ENCODE measurements at regions not wholly inside any gene's neighbourhood (a gene's known extent, or its start where the extent isn't known, plus 50 kb on each side); places are given as distances from the start of the nearest gene placed in this dataset.

GRCh38 chr11:15607361-15608036 lies 492.8 kb downstream of the INSC start:
- Histone ChIP-seq H3K36me3 (ENCODE audit: control insufficient read depth in 1 of 2, insufficient read depth in 2 of 2, low read length in 2 of 2) (no peaks in the 10 kb centered on the region), H3K9ac (ENCODE audit: low read depth in 1 of 2, low read length in 2 of 2) (no peak overlapping the region), H3K9me3 (ENCODE audit: control insufficient read depth in 1 of 2, low read length in 2 of 2) (no peaks in the 10 kb centered on the region), H3K4me3 (ENCODE audit: low read depth in 1 of 2, low read length in 2 of 2) (no peak overlapping the region), H3K27me3 (ENCODE audit: control insufficient read depth in 1 of 2, insufficient read depth in 2 of 2, low read length in 2 of 2) (no peaks in the 10 kb centered on the region), H3K27ac (ENCODE audit: low read depth, low read length) (no peak overlapping the region), H3K4me1 (ENCODE audit: control insufficient read depth in 1 of 2, insufficient read depth in 2 of 2, low read length in 2 of 2) (peaks cover 7 to 13% of the 10 kb centered on the region in 2 donors)

- Histone ChIP-seq H3K27me3 (ENCODE audit: control insufficient read depth in 1 of 2, insufficient read depth in 2 of 2, low read length in 2 of 2) (no peaks in the 10 kb centered on the region), H3K27ac (ENCODE audit: low read depth, low read length) (no peak overlapping the region), H3K36me3 (ENCODE audit: control insufficient read depth in 1 of 2, insufficient read depth in 2 of 2, low read length in 2 of 2) (no peaks in the 10 kb centered on the region), H3K9me3 (ENCODE audit: control insufficient read depth in 1 of 2, low read length in 2 of 2) (no peaks in the 10 kb centered on the region), H3K4me3 (ENCODE audit: low read depth in 1 of 2, low read length in 2 of 2) (no peak overlapping the region), H3K4me1 (ENCODE audit: control insufficient read depth in 1 of 2, insufficient read depth in 2 of 2, low read length in 2 of 2) (peaks cover 3 to 10% of the 10 kb centered on the region in 2 donors), H3K9ac (ENCODE audit: low read depth in 1 of 2, low read length in 2 of 2) (no peak overlapping the region)
Observed at GRCh38 chr11:15609445-15609844, 494.7 kb downstream of the INSC start.

DNA sequence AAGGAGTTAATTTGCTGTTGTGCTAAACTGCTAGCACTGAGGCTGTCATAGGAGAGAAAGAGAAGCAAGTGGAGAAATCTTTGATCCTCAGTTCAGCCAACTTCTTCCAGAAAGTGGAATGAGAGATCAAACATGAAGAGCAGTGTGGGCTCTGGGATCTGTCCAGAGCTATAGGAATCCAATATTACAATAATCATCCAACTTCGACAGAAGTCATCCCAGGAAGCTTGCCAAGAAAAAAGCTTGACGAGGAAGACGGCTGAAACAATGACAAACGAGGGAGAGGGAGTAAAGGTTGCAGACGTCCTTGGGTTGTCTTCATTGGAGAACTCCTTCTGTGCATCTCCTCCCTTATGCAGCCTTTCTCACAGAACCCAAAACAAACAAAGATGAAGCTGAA lies 496.2 kb downstream of the INSC start:
- no peak overlapping the region for H3K9ac ChIP-seq (ENCODE audit: low read depth in 1 of 2, low read length in 2 of 2)
- H3K4me1 ChIP-seq (ENCODE audit: control insufficient read depth in 1 of 2, insufficient read depth in 2 of 2, low read length in 2 of 2) = no peaks in the 10 kb centered on the region
- H3K9me3 ChIP-seq (ENCODE audit: control insufficient read depth in 1 of 2, low read length in 2 of 2) = no peaks in the 10 kb centered on the region
- H3K36me3 ChIP-seq (ENCODE audit: control insufficient read depth in 1 of 2, insufficient read depth in 2 of 2, low read length in 2 of 2) = no peaks in the 10 kb centered on the region
- H3K4me3 ChIP-seq (ENCODE audit: low read depth in 1 of 2, low read length in 2 of 2) = no peak overlapping the region
- H3K27ac ChIP-seq (ENCODE audit: low read depth, low read length) = no peak overlapping the region
- H3K27me3 ChIP-seq (ENCODE audit: control insufficient read depth in 1 of 2, insufficient read depth in 2 of 2, low read length in 2 of 2) = no peaks in the 10 kb centered on the region

DNA sequence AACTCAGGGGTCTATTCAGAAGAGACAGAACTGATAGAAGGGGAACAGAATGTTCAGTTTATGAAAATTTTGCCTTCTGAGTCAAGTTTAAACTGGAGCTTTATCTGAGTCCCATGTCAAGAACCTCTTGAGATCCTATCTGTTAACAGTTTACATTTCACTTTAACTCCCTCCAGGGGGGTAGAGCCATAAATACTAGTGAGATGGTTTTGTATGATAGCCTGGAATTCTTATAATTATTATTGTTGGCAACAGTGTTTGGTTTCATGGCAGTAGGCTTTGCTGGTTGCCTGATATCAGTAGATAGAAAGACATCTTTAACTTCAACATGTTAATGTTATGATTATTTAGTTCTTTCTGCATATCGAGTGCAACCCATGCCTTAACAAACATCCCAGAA lies 498.5 kb downstream of the INSC start:
- H3K9me3 ChIP-seq (ENCODE audit: control insufficient read depth in 1 of 2, low read length in 2 of 2) = no peaks in the 10 kb centered on the region
- H3K4me3 ChIP-seq (ENCODE audit: low read depth in 1 of 2, low read length in 2 of 2) = no peak overlapping the region
- no peaks in the 10 kb centered on the region for H3K36me3 ChIP-seq (ENCODE audit: control insufficient read depth in 1 of 2, insufficient read depth in 2 of 2, low read length in 2 of 2)
- H3K27ac ChIP-seq (ENCODE audit: low read depth, low read length) = no peak overlapping the region
- H3K27me3 ChIP-seq (ENCODE audit: control insufficient read depth in 1 of 2, insufficient read depth in 2 of 2, low read length in 2 of 2) = no peaks in the 10 kb centered on the region
- no peak overlapping the region for H3K9ac ChIP-seq (ENCODE audit: low read depth in 1 of 2, low read length in 2 of 2)
- H3K4me1 ChIP-seq (ENCODE audit: control insufficient read depth in 1 of 2, insufficient read depth in 2 of 2, low read length in 2 of 2) = peaks cover 0 to 7% of the 10 kb centered on the region in 2 donors

- Histone ChIP-seq H3K27ac (ENCODE audit: low read depth, low read length) (no peak overlapping the region), H3K36me3 (ENCODE audit: control insufficient read depth in 1 of 2, insufficient read depth in 2 of 2, low read length in 2 of 2) (no peaks in the 10 kb centered on the region)
Observed at GRCh38 chr11:15613789-15614188, 499.1 kb downstream of the INSC start.

DNA sequence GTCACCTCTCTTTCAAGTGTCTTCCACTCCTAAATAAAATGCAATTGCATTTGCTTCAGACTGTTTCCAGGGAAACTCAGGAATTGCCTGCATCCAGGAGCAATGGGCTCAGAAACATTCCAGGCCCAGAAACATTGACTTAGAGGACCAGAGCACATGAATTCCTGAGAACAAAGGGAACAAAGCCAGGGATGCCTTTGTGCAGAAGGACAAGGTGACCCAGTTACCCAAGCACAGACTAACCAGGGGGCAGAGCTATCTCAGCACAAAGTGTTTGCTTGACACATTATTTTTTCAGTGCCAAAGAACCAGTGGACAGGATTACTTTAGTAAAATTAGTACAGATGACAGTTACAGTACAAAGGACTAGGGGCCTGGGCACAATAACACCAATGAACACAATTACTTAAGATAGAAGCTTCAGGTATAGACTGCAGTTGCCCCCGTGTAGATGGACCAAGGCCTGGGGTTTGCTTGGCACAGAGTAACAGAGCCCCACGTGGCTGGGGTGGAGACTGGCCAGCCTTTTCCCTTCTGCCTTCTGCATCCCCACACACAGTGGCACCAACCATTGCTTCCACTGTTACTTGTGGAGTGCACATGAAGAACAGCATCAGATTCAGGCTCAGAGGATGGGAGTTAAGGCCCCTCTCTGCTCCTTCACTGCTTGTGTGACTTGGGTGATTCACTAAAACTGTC lies 500.8 kb downstream of the INSC start:
- H3K9me3 ChIP-seq (ENCODE audit: control insufficient read depth in 1 of 2, low read length in 2 of 2) = no peaks in the 10 kb centered on the region
- no peak overlapping the region for H3K9ac ChIP-seq (ENCODE audit: low read depth in 1 of 2, low read length in 2 of 2)
- H3K4me3 ChIP-seq (ENCODE audit: low read depth in 1 of 2, low read length in 2 of 2) = no peak overlapping the region
- no peaks in the 10 kb centered on the region for H3K27me3 ChIP-seq (ENCODE audit: control insufficient read depth in 1 of 2, insufficient read depth in 2 of 2, low read length in 2 of 2)
- no peaks in the 10 kb centered on the region for H3K36me3 ChIP-seq (ENCODE audit: control insufficient read depth in 1 of 2, insufficient read depth in 2 of 2, low read length in 2 of 2)
- peaks cover 0 to 17% of the 10 kb centered on the region in 2 donors for H3K4me1 ChIP-seq (ENCODE audit: control insufficient read depth in 1 of 2, insufficient read depth in 2 of 2, low read length in 2 of 2)
- no peak overlapping the region for H3K27ac ChIP-seq (ENCODE audit: low read depth, low read length)

More at GRCh38 chr11:15613789-15614188, 499.1 kb downstream of the INSC start:
- Histone ChIP-seq H3K9ac (ENCODE audit: low read depth in 1 of 2, low read length in 2 of 2) (no peak overlapping the region), H3K27me3 (ENCODE audit: control insufficient read depth in 1 of 2, insufficient read depth in 2 of 2, low read length in 2 of 2) (no peaks in the 10 kb centered on the region), H3K4me1 (ENCODE audit: control insufficient read depth in 1 of 2, insufficient read depth in 2 of 2, low read length in 2 of 2) (peaks cover 0 to 10% of the 10 kb centered on the region in 2 donors), H3K4me3 (ENCODE audit: low read depth in 1 of 2, low read length in 2 of 2) (no peak overlapping the region), H3K9me3 (ENCODE audit: control insufficient read depth in 1 of 2, low read length in 2 of 2) (no peaks in the 10 kb centered on the region)

GRCh38 chr11:15616130-15617105 lies 501.7 kb downstream of the INSC start:
- Histone ChIP-seq H3K27ac (ENCODE audit: low read depth, low read length) (no peak overlapping the region), H3K9ac (ENCODE audit: low read depth in 1 of 2, low read length in 2 of 2) (no peak overlapping the region), H3K4me3 (ENCODE audit: low read depth in 1 of 2, low read length in 2 of 2) (no peak overlapping the region), H3K4me1 (ENCODE audit: control insufficient read depth in 1 of 2, insufficient read depth in 2 of 2, low read length in 2 of 2) (peaks cover 0 to 17% of the 10 kb centered on the region in 2 donors), H3K27me3 (ENCODE audit: control insufficient read depth in 1 of 2, insufficient read depth in 2 of 2, low read length in 2 of 2) (no peaks in the 10 kb centered on the region), H3K36me3 (ENCODE audit: control insufficient read depth in 1 of 2, insufficient read depth in 2 of 2, low read length in 2 of 2) (no peaks in the 10 kb centered on the region), H3K9me3 (ENCODE audit: control insufficient read depth in 1 of 2, low read length in 2 of 2) (no peaks in the 10 kb centered on the region)

- H3K4me3 ChIP-seq (ENCODE audit: low read depth in 1 of 2, low read length in 2 of 2) = no peak overlapping the region
- no peak overlapping the region for H3K9ac ChIP-seq (ENCODE audit: low read depth in 1 of 2, low read length in 2 of 2)
- no peaks in the 10 kb centered on the region for H3K36me3 ChIP-seq (ENCODE audit: control insufficient read depth in 1 of 2, insufficient read depth in 2 of 2, low read length in 2 of 2)
- H3K27ac ChIP-seq (ENCODE audit: low read depth, low read length) = no peak overlapping the region
- no peaks in the 10 kb centered on the region for H3K27me3 ChIP-seq (ENCODE audit: control insufficient read depth in 1 of 2, insufficient read depth in 2 of 2, low read length in 2 of 2)
- peaks cover 0 to 17% of the 10 kb centered on the region in 2 donors for H3K4me1 ChIP-seq (ENCODE audit: control insufficient read depth in 1 of 2, insufficient read depth in 2 of 2, low read length in 2 of 2)
- H3K9me3 ChIP-seq (ENCODE audit: control insufficient read depth in 1 of 2, low read length in 2 of 2) = no peaks in the 10 kb centered on the region
Observed at GRCh38 chr11:15617126-15617525, 502.4 kb downstream of the INSC start.

DNA sequence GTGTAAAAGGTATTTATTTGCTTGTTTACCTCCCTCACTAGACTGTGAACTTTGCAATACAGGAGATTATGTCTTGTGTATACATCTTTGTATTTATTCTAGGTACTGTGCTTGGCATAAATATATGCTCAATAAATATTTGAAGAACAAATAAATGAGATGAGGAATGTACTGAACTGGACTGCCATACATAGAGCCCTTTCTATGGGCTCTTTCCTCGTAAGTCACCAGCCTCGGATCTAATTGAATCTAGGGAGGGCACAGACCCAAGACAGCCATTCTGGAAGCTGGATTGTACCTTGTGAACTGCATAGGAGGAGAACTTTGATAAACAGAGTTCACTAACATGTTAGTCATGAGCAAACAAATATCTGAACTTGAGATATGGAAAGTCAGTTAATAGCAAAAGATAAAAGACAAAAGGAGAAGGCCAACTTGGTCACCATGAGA lies 503.9 kb downstream of the INSC start:
- H3K9ac ChIP-seq (ENCODE audit: low read depth in 1 of 2, low read length in 2 of 2) = no peak overlapping the region
- H3K4me3 ChIP-seq (ENCODE audit: low read depth in 1 of 2, low read length in 2 of 2) = no peak overlapping the region
- no peaks in the 10 kb centered on the region for H3K27me3 ChIP-seq (ENCODE audit: control insufficient read depth in 1 of 2, insufficient read depth in 2 of 2, low read length in 2 of 2)
- H3K4me1 ChIP-seq (ENCODE audit: control insufficient read depth in 1 of 2, insufficient read depth in 2 of 2, low read length in 2 of 2) = peaks cover 0 to 17% of the 10 kb centered on the region in 2 donors
- H3K9me3 ChIP-seq (ENCODE audit: control insufficient read depth in 1 of 2, low read length in 2 of 2) = no peaks in the 10 kb centered on the region
- no peak overlapping the region for H3K27ac ChIP-seq (ENCODE audit: low read depth, low read length)
- no peaks in the 10 kb centered on the region for H3K36me3 ChIP-seq (ENCODE audit: control insufficient read depth in 1 of 2, insufficient read depth in 2 of 2, low read length in 2 of 2)

DNA sequence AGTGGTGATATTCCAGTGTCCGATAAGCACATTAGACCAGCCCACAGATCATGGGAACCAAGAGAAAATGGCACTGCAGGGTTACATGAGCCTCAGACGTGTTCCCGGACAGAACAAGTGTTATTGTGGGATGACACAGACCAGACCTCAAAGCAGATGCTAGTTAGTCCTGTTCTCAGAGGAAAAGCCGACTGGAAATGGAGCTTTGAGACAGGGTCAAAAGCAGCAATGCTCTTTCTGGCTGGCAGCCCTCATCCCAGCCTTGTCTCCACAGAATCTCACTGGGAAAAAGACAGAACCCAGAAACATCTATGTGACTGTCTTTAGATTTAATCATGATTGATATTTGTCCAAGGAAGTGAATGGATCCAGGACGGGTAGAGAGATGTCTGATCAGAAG lies 506.8 kb downstream of the INSC start:
- Histone ChIP-seq H3K27me3 (ENCODE audit: control insufficient read depth in 1 of 2, insufficient read depth in 2 of 2, low read length in 2 of 2) (no peaks in the 10 kb centered on the region), H3K9me3 (ENCODE audit: control insufficient read depth in 1 of 2, low read length in 2 of 2) (no peaks in the 10 kb centered on the region), H3K9ac (ENCODE audit: low read depth in 1 of 2, low read length in 2 of 2) (no peak overlapping the region), H3K4me1 (ENCODE audit: control insufficient read depth in 1 of 2, insufficient read depth in 2 of 2, low read length in 2 of 2) (peaks cover 9 to 29% of the 10 kb centered on the region in 2 donors), H3K4me3 (ENCODE audit: low read depth in 1 of 2, low read length in 2 of 2) (no peak overlapping the region), H3K36me3 (ENCODE audit: control insufficient read depth in 1 of 2, insufficient read depth in 2 of 2, low read length in 2 of 2) (no peaks in the 10 kb centered on the region), H3K27ac (ENCODE audit: low read depth, low read length) (no peak overlapping the region)
